Esophagus squamous epithelium (tissue), 5 donors: ENCODE measurements at regions not wholly inside any gene's neighbourhood (a gene's known extent, or its start where the extent isn't known, plus 50 kb on each side); places are given as distances from the start of the nearest gene placed in this dataset.

Source experiments
- DNase-seq: peaks from one replicate; lab custom pipeline; 2025; lab: John Stamatoyannopoulos, UW
- H3K27ac ChIP-seq, 4 donors: fragments of 200-600 bp; sonication (generic); one replicate each; pipeline ENCODE4 v1.5.1; 2016 to 2019; ENCODE audit warnings: mild to moderate bottlenecking in 1 of 4
- H3K27me3 ChIP-seq, 4 donors: fragments of 200-600 bp; sonication (generic); 1 replicate in 3 of 4; 2 replicates in 1 of 4; pipeline versions ENCODE4 v1.5.1 to v1.6.0; 2017 to 2021; ENCODE audit warnings: antibody characterized with exemption in 1 of 4
- H3K36me3 ChIP-seq, 3 donors: fragments of 200-600 bp; sonication (generic); one replicate each; pipeline ENCODE4 v1.5.1; 2016 to 2019
- H3K4me1 ChIP-seq, 3 donors: fragments of 200-600 bp; sonication (generic); one replicate each; pipeline ENCODE4 v1.5.1; 2017 to 2019
- H3K4me3 ChIP-seq, 4 donors: fragments of 200-600 bp; sonication (generic); 1 replicate in 3 of 4; 2 replicates in 1 of 4; pipeline ENCODE4 v1.5.1; 2016 to 2019; ENCODE audit warnings: mild to moderate bottlenecking in 2 of 4, moderate library complexity in 1 of 4
- H3K9me3 ChIP-seq, 3 donors: fragments of 200-600 bp; sonication (generic); one replicate each; pipeline ENCODE4 v1.5.1; 2016 to 2019
- POLR2A ChIP-seq, 4 donors: fragments of 450-650 bp; IDR thresholded peaks; one replicate each; pipeline ENCODE4 v1.6.1; 2017; ENCODE audit warnings: antibody characterized with exemption in 4 of 4, mild to moderate bottlenecking in 4 of 4, moderate library complexity in 3 of 4
- WGBS, 2 donors: methylation state at CpG; one replicate each; pipeline ENCODE4 v1.1.5; 2018; 5-methylcytosine and 5-hydroxymethylcytosine counted together
- intact Hi-C: fragments of 100-400 bp; cut with DNase I; formaldehyde crosslinking; loops from one replicate; pipeline ENCODE4 v1.15.0; 2022
- TF ChIP-seq, protein P1 (sequence below), 6 experiments: fragments of 450-650 bp in 4 of 6; fragments of 200-600 bp in 2 of 6; sonication (generic) in 2 of 6; IDR thresholded peaks; one replicate each; pipeline ENCODE4 v1.5.1; 2016 to 2019; ENCODE audit warnings: antibody characterized with exemption in 6 of 6, mild to moderate bottlenecking in 4 of 6, moderate library complexity in 4 of 6
- donor health status: DM: yes; HTN: yes; CAD: no.

DNA sequence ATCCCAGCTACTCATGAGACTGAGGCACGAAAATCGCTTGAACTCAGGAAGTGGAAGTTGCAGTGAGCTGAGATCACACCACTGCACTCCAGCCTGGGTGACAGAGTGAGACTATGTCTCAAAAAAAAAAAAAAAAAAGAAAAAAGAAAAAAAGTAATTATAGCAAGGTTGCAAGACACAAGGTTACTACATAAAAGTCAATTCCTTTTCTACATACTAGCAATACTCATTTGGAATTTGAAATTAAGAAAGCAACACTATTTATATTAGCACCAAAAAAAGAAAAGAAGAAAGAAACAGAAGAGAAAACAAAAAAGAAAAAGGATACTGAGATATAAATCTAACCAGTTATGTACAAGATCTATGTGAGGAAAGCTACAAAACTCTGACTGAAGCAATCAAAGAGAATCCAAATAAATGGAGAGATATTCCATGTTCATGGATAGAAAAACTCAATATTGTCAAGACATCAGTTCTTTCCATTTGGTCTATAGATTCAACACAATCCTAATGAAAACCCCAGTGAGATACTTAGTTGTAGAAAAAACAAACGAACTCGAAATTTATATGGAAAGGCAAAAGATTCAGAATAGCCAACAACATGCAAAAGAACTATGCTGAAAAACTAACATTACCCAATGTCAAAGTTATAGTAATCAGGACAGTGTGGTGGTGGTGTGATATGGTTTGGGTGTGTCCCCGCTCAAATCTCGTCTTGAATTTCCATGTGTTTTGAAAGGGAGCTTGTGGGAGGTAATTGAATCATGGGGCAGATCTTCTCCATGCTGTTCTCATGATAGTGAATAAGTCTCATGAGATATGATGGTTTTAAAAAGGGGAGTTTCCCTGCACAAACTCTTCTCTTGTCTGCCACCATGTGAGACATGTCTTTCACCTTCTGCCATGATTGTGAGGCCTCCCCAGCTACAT lies 73.3 kb downstream of the GPX5 start:
- H3K36me3 ChIP-seq: no peaks in the 10 kb centered on the region
- H3K4me1 ChIP-seq: peaks cover 0 to 4% (median 0%) of the 10 kb centered on the region in 3 donors
- WGBS, 2 donors: 71 to 72% methylated on average over 6 of the region's 6 CpGs
- no peak overlapping the region for H3K27ac ChIP-seq
- no peak overlapping the region for H3K4me3 ChIP-seq
- no peaks in the 10 kb centered on the region for H3K9me3 ChIP-seq
- peaks cover 0 to 26% (median 0%) of the 10 kb centered on the region in 4 donors for H3K27me3 ChIP-seq
- DNase-seq: no peak
- TF ChIP-seq, protein P1, sequence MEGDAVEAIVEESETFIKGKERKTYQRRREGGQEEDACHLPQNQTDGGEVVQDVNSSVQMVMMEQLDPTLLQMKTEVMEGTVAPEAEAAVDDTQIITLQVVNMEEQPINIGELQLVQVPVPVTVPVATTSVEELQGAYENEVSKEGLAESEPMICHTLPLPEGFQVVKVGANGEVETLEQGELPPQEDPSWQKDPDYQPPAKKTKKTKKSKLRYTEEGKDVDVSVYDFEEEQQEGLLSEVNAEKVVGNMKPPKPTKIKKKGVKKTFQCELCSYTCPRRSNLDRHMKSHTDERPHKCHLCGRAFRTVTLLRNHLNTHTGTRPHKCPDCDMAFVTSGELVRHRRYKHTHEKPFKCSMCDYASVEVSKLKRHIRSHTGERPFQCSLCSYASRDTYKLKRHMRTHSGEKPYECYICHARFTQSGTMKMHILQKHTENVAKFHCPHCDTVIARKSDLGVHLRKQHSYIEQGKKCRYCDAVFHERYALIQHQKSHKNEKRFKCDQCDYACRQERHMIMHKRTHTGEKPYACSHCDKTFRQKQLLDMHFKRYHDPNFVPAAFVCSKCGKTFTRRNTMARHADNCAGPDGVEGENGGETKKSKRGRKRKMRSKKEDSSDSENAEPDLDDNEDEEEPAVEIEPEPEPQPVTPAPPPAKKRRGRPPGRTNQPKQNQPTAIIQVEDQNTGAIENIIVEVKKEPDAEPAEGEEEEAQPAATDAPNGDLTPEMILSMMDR (IDR thresholded peaks at IDR 0.05): no peak
- no peak for TF ChIP-seq POLR2A (IDR thresholded peaks at IDR 0.05)
- intact Hi-C loops: no loop called here

DNA sequence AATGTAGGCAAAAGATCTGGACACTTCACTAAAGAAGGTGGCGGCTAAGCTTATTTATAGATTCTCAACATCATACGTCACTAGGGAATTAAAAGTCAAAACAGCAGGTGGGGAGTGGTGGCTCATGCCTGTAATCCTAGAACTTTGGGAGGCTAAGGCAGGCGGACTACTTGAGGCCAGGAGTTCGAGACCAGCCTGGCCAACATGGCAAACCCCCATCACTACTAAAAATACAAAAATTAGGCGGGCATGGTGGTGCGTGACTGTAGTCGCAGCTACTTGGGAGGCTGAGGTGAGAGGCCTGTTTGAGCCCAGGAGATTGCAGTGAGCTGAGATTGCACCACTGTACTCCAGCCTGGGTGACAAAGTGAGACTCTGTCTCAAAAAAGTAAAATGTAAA lies 74.6 kb downstream of the GPX5 start:
- peaks cover 0 to 4% (median 0%) of the 10 kb centered on the region in 3 donors for H3K4me1 ChIP-seq
- H3K9me3 ChIP-seq: no peaks in the 10 kb centered on the region
- no peaks in the 10 kb centered on the region for H3K36me3 ChIP-seq
- H3K4me3 ChIP-seq: no peak overlapping the region
- DNase-seq: no peak
- no peak overlapping the region for H3K27ac ChIP-seq
- 73 to 86% methylated on average over 7 of the region's 7 CpGs for WGBS, 2 donors
- intact Hi-C loops: no loop called here
- TF ChIP-seq, protein P1 (IDR thresholded peaks at IDR 0.05): no peak
- no peak for TF ChIP-seq POLR2A (IDR thresholded peaks at IDR 0.05)
- peaks cover 0 to 27% (median 0%) of the 10 kb centered on the region in 4 donors for H3K27me3 ChIP-seq

DNA sequence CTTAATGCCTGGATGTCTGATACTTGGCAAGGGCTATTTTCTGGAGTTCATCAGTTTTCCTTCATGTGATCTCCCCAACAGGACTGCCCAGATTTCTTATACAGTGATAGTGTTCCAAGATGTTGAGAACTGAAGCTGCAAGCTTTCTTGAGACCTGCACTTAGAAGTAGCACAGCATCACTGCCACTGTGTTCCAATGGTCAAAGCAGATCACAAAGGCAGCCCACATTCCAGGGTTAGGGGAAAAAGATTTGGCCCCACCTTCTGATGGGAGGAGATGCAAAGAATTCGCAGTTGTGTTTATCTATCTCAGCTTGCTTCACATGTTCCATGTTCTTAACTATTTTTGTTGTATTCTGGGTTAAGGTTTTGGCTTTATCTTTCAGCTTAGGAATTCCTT lies 78.2 kb downstream of the GPX5 start:
- Histone ChIP-seq H3K4me1 (peaks cover 0 to 3% (median 0%) of the 10 kb centered on the region in 3 donors), H3K27ac (no peak overlapping the region), H3K9me3 (no peaks in the 10 kb centered on the region), H3K27me3 (peaks cover 0 to 39% (median 0%) of the 10 kb centered on the region in 4 donors), H3K4me3 (no peak overlapping the region), H3K36me3 (no peaks in the 10 kb centered on the region)
- WGBS, 2 donors: 15 to 45% methylated on average over 1 of the region's 1 CpG
- TF ChIP-seq POLR2A (IDR thresholded peaks at IDR 0.05): no peak
- TF ChIP-seq, protein P1 (IDR thresholded peaks at IDR 0.05): no peak
- no peak for DNase-seq
- intact Hi-C loops: no loop called here

DNA sequence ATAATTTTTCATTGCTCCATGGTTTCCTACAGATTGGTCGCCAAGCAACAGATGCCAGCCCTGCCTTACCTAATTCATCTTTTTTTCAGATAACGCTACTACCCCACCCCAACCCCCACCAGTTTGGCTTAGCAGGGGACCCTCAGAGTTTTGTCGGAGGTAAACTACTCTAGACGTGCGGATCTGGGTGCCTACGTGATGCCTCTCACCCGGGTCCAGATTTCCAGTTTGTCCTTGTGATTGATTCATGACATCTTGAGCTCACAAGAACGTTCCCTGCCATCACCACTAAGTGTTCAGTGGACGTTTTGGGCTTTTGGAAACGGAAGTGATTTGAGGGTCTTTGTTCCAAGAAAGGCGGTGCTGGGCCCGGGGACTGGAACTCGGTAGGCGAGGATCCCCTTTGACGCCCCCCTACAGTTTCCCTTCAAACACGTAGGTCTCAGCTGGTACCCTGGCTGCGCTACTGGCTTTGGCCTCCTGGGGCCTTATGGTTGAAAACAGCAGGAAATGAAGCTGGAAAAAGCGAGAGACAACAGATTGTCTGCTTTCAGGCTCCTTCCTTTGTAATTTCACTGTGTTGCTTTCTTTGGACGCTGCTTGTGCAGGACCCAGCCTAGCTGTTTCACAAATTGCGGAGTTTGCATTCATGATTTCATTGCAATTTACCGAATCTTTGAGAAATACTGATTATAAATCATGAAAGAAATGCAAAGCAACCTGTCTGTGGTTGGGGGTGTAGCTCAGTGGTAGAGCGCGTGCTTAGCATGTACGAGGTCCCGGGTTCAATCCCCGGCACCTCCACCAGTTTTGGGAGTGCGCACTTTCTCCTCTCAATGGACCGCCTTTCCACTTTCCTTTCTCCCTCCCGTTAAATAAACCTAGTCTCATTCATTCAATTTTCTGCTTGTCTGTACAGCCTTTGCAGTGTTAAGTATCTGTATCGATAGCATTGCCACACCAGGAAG lies 81.0 kb downstream of the GPX5 start:
- intact Hi-C loops: no loop called here
- WGBS, 2 donors: 3 to 9% methylated on average over 26 to 28 of the region's 30 CpGs

More for the DNA sequence above, 81.0 kb downstream of the GPX5 start:
- Histone ChIP-seq H3K4me3 (peak overlapping the region in 1 of 4 donors; percentile 12), H3K9me3 (no peaks in the 10 kb centered on the region), H3K36me3 (no peaks in the 10 kb centered on the region), H3K27ac (no peak overlapping the region), H3K27me3 (peaks cover 0 to 62% (median 0%) of the 10 kb centered on the region in 4 donors), H3K4me1 (peaks cover 0 to 3% (median 0%) of the 10 kb centered on the region in 3 donors)
- TF ChIP-seq POLR2A (IDR thresholded peaks at IDR 0.05): no peak
- TF ChIP-seq, protein P1 (IDR thresholded peaks at IDR 0.05): peak in 1 of 6 experiments; percentile 33
- DNase-seq: no peak
